GM13977 (cell line): ENCODE measurements at regions not wholly inside any gene's neighbourhood (a gene's known extent, or its start where the extent isn't known, plus 50 kb on each side); places are given as distances from the start of the nearest gene placed in this dataset.
"Not testable (repeated sequence)": the region's sequence is repeated elsewhere in the genome, so short reads cannot be mapped to it uniquely, and the experiment has no call there.

Experiments
- DNase-seq: peaks from one replicate; pipeline ENCODE4 v3.0.0; 2012; ENCODE audit warnings: low spot score
- CTCF ChIP-seq: IDR thresholded peaks from 2 replicates; pipeline ENCODE4 v1.5.1; 2012; ENCODE audit warnings: mild to moderate bottlenecking, control low read depth; ENCODE audit not compliant: insufficient read depth; ENCODE audit errors: extremely low read depth, missing control alignments
- in situ Hi-C: fragments of 300-500 bp; cut with MboI; formaldehyde crosslinking; loops from one replicate; pipeline ENCODE4 v1.12.0; 2022; ENCODE audit warnings: low sequenced_read_pairs, low pct_unique_long_range_greater_than_20kb, mixed read lengths, inconsistent platforms; ENCODE audit not compliant: unreplicated experiment

DNA sequence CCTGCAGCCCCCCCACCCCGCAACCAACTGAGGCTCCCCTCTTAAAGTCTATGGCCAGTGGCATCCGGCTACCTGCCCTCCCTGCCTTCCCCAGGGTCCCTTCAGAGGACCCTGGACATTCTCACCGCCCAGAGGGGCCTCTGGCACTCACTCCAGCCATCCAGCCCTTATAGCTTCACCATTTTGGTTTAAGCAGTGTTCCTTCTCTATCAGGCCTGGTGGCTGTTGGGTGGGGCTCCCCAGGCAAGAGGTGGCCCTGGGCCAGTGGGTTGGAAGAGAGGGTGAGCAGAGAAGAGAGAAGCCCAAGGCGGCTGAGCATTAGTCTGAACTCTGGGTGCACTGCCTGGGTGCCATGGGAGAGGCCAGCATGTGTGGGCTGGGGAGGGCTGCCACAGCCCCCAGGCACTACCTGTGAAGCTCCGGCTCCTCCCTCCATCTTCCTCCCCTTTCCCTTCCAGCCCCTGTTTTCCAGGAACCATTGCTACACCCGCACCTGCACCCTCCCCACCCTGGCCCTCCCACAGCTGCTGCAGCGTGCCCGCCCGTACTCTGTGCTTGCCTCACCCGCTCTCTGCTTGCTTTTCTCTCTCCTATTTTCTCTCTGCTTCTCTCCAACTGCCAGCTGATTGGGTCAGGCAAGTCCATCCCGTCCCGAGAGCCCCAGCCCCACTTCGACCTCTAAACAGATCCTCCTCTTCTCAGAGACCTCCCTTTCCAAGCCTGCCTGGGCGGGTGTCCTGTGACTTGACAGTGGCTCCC lies 168.2 kb downstream of the TBC1D2B start:
- no peak for DNase-seq
- no peak for TF ChIP-seq CTCF
- in situ Hi-C loops = no loop called here

DNA sequence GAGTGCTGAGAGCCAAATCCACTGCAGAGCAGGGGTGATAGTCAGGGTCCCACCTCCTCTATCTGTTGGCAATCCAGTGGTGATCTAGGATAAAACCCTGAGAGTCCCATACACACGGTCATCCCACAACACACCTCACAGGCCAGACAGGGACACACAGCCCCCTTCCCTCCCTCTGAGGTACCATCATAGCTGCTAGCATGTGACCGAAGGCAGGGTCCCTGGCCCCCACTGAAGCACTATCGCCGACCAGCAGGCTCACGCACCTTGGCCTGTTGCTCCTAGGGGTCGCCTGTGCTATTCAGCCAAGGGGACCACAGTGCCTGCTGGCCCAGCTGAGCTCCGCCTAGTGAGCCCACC lies 168.8 kb downstream of the TBC1D2B start:
- in situ Hi-C loops, DNase-seq: not testable (repeated sequence)

DNA sequence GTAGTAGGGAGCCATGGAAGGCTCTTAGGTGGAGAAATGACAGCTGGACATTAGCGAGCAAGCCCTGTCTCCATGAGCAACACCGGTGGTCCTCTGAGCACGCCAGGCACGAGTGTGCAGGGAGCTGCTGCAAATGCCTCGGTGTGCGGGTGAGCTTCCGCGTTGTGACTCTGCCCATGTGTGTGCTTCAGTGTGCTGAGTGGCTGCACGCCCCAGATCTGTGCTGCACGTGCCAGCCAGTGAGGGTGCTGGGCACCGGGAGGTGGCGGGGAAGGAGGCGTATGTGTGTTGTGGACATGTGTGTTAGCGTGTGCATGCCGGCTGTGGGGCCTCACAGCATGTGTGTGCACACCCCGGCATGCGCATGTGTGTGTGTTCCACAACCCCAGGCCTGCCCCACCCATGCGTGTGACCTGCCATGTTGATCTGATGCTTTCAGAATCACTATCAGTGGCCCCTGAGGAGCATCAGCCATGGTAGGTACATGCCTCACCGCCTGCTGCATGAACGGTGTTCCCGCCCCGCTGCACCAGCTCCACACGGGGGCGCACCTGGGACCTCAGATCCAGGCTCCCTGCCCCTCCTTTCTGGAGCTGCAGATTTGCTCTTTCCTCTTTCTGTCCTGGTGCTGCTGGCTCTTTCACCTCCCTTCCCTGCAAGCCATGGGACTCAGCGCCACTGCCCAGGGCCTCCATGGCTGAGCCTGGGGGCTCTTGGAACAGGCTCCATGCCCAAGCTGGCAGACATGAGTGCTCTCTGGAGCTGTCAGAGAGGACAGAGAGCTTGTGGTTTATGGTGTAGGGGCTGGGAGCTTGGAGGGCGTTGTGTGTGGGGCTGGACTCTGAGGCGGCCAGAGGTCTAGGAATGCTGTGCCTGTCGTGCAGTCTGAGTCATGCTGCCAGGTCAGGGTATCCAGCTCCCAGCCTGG lies 169.4 kb downstream of the TBC1D2B start:
- in situ Hi-C loops = no loop called here
- DNase-seq = peak; percentile 58
- peak; percentile 87 for TF ChIP-seq CTCF

- in situ Hi-C loops, DNase-seq: not testable (repeated sequence)
These were observed 171.2 kb downstream of the TBC1D2B start for GRCh38 chr15:77906062-77906990.

DNA sequence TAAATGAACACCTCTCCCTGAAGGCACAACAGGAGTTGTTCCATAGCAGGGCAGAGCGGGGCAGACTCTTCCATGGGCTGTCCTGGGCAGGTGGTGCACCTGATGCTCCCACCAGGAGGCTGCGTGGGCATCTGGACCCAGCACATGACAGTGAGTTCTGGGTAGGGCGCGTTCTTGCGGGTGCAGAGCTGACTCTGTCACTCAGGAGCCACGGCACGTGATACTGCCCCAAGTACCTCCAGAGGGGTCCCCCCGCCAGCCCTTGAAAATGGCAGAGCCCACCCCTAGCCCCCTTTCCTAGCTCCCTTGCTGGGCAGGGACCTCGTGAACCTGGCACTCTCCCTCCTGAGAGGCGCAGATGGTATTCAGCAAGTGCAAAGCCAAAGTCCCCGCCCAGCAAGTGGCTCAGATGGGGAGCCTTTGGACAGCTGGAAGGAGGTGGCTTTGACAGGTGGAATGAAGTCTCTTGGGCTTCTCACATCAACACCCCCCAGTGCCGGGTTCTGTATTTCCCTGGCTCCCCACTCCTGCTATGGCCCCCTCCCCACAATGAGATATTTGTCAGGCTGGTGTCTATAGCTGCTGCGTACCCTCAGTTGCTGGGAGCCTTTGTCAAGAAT lies 172.1 kb downstream of the TBC1D2B start:
- in situ Hi-C loops = no loop called here
- no peak for DNase-seq
- TF ChIP-seq CTCF = no peak

GRCh38 chr15:77904901-77905300 lies 172.6 kb downstream of the TBC1D2B start:
- in situ Hi-C loops = no loop called here
- DNase-seq = no peak
- TF ChIP-seq CTCF = no peak

- DNase-seq = no peak
- in situ Hi-C loops = no loop called here
- TF ChIP-seq CTCF = no peak
These were observed 173.1 kb downstream of the TBC1D2B start for GRCh38 chr15:77904436-77904821.

DNA sequence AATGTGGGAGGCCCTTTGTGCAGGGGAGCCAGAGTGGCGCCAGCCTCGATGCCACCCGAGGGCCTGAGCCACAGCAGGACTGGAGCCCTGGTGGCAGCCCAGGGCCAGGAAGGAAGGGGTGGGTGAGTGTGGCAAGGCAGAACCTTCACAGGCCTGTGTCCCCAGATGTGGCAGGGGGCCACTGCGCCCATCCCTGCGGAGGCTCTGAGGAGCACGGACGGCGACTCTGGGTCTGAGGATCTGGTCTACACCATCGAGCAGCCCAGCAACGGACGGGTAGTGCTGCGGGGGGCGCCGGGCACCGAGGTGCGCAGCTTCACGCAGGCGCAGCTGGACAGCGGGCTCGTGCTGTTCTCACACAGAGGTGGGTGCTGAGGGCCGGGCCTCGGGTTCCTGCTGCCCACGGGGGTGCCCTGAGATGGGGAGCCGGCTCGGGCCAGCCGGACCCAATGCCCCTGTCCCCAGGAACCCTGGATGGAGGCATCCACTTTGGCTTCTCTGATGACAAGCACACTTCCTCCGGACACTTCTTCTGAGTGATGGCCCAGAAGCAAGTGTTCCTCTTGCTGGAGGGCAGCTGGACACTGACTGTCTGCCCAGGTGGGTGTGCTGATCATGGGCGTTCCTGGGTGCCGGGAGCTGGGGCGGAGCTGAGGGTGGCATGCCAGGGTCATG lies 173.6 kb downstream of the TBC1D2B start:
- in situ Hi-C loops, DNase-seq: not testable (repeated sequence)
